ENCODE measurements at regions not wholly inside any gene's neighbourhood (a gene's known extent, or its start where the extent isn't known, plus 50 kb on each side); places are given as distances from the start of the nearest gene placed in this dataset.

GRCh38 chr6:153852034-153852433, 187.0 kb upstream of the OPRM1 start:
- no peaks in the 10 kb centered on the region for H3K27me3 Mint-ChIP-seq (ENCODE audit: unreplicated experiment)
- no peaks in the 10 kb centered on the region for H3K36me3 Mint-ChIP-seq (ENCODE audit: unreplicated experiment)
- H3K4me1 Mint-ChIP-seq (ENCODE audit: low read depth, unreplicated experiment): no peaks in the 10 kb centered on the region
- TF ChIP-seq CTCF (IDR thresholded peaks at IDR 0.05; ENCODE audit: partially characterized antibody, unreplicated experiment): no peak
- H3K27ac Mint-ChIP-seq (ENCODE audit: unreplicated experiment): no peak overlapping the region
- no peak for DNase-seq
- H3K4me3 Mint-ChIP-seq (ENCODE audit: unreplicated experiment): no peak overlapping the region
- peaks cover 2% of the 10 kb centered on the region for H3K9me3 Mint-ChIP-seq (ENCODE audit: unreplicated experiment)

GRCh38 chr6:153849072-153849779, 189.8 kb upstream of the OPRM1 start:
- no peaks in the 10 kb centered on the region for H3K27me3 Mint-ChIP-seq (ENCODE audit: unreplicated experiment)
- H3K27ac Mint-ChIP-seq (ENCODE audit: unreplicated experiment): no peak overlapping the region
- H3K9me3 Mint-ChIP-seq (ENCODE audit: unreplicated experiment): peaks cover 2% of the 10 kb centered on the region
- no peak for DNase-seq
- no peaks in the 10 kb centered on the region for H3K36me3 Mint-ChIP-seq (ENCODE audit: unreplicated experiment)
- H3K4me1 Mint-ChIP-seq (ENCODE audit: low read depth, unreplicated experiment): no peaks in the 10 kb centered on the region
- H3K4me3 Mint-ChIP-seq (ENCODE audit: unreplicated experiment): no peak overlapping the region
- no peak for TF ChIP-seq CTCF (IDR thresholded peaks at IDR 0.05; ENCODE audit: partially characterized antibody, unreplicated experiment)

- no peak overlapping the region for H3K4me3 Mint-ChIP-seq (ENCODE audit: unreplicated experiment)
- no peak for TF ChIP-seq CTCF (IDR thresholded peaks at IDR 0.05; ENCODE audit: partially characterized antibody, unreplicated experiment)
- H3K4me1 Mint-ChIP-seq (ENCODE audit: low read depth, unreplicated experiment): no peaks in the 10 kb centered on the region
- H3K9me3 Mint-ChIP-seq (ENCODE audit: unreplicated experiment): no peaks in the 10 kb centered on the region
- no peaks in the 10 kb centered on the region for H3K27me3 Mint-ChIP-seq (ENCODE audit: unreplicated experiment)
- H3K36me3 Mint-ChIP-seq (ENCODE audit: unreplicated experiment): no peaks in the 10 kb centered on the region
- H3K27ac Mint-ChIP-seq (ENCODE audit: unreplicated experiment): no peak overlapping the region
- DNase-seq: no peak
Observed at GRCh38 chr6:153843420-153843819, 195.6 kb upstream of the OPRM1 start.

GRCh38 chr6:153842491-153842890, 196.5 kb upstream of the OPRM1 start:
- no peaks in the 10 kb centered on the region for H3K4me1 Mint-ChIP-seq (ENCODE audit: low read depth, unreplicated experiment)

More at GRCh38 chr6:153842491-153842890, 196.5 kb upstream of the OPRM1 start:
- no peaks in the 10 kb centered on the region for H3K36me3 Mint-ChIP-seq (ENCODE audit: unreplicated experiment)
- H3K27me3 Mint-ChIP-seq (ENCODE audit: unreplicated experiment): no peaks in the 10 kb centered on the region
- no peak overlapping the region for H3K27ac Mint-ChIP-seq (ENCODE audit: unreplicated experiment)
- no peak overlapping the region for H3K4me3 Mint-ChIP-seq (ENCODE audit: unreplicated experiment)
- no peak for TF ChIP-seq CTCF (IDR thresholded peaks at IDR 0.05; ENCODE audit: partially characterized antibody, unreplicated experiment)
- DNase-seq: no peak
- H3K9me3 Mint-ChIP-seq (ENCODE audit: unreplicated experiment): no peaks in the 10 kb centered on the region
